Endothelial cell of hepatic sinusoid (primary cell): ENCODE measurements at regions not wholly inside any gene's neighbourhood (a gene's known extent, or its start where the extent isn't known, plus 50 kb on each side); places are given as distances from the start of the nearest gene placed in this dataset.

Source experiments
- in situ Hi-C: cut with HindIII; loops from 2 replicates; pipeline ENCODE4 v1.10.0; 2017; ENCODE audit warnings: low sequenced_read_pairs

DNA sequence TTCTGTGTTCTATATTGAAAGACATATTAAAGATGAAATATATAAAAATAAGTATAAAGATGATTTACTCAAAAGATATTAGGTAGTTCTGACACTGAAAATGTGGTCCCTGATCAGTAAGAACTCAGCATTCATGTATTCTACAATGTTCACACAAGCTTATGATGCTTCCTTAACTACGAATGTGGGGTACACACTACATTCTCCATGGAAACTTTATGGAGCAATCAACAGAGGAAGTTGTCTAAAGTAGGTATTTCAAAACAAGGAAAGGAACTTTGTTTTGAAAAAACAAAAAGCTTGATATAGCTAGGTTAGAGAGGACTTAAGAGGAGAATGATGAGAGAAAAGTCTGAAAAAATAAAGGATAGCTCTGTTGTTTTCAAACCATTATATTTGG, 119.7 kb upstream of the RGS18 start:
- in situ Hi-C loops = no loop called here

DNA sequence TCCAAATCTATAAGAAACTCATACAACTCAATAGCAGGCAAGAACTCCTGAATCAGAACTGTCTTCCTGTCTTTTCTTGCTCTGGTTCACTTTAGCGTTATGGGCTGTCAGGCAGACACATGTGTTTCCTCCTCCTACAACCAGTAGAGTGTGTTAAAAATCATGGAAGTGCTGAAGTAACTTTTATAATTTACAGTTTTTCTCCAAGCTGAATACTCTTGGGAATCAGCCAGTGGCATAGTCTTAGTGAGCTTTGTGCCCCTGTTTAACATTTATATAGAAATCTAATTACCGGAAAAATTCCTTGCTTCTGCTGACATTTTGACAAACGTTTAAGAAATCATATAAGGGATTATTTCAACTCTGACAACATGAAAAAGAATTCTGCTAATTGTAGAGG, 113.1 kb upstream of the RGS18 start:
- in situ Hi-C loops = no loop called here

DNA sequence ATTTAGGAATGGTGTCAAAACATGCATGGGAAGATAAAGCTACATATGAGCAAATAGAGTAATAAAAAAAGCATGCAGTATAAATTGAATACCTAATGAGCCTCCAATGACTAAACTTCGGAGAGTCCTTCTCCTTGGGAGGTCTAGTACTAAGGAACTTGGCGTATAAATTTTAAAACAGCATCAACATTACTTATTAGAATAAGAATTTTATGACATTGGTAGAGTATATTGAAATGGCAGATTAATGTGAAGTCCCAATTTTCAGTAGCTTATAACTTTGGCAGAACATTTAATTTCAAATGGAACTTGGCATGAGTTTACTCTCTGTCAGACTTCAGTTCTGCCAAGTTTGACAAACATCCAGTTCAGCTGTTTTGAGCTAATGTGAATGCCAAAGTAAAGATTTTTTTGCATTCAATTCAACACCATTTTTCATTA, 104.7 kb upstream of the RGS18 start:
- in situ Hi-C loops = no loop called here

DNA sequence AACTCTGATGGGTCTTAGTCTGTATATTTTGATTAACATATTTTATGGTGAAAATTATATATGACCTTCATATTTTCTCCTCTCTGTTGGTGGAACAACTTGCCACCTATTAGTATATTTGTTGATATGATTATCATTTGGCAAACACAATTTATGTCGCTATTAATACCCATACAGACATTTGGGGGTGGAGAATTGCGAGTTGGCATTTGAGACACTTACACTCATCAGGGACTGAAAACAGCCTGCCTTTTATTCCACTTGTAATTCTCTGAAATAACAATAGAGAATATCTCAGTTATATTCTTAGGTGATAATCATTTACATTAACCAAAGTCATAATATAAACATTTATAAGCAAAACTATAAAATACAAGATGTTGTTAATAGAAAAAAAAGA, 100.5 kb upstream of the RGS18 start:
- in situ Hi-C loops = no loop called here

DNA sequence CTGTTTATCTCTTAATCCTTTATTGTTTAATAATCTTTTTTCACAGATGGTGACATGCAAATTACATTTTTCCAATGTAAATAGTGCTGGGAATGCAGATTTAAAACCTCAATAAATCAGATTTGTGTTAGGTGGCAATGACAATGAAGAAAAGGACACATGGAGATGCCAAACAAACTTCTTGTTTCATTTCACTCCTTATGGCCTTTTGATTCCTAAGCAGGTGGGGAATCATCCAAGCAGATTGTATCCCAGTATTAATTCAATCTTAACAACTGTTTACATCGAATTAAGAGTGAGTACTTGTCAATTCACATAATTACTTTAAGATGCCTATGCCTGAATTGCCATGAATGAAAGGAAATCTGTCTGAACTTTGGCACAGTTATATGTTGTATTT, 98.9 kb upstream of the RGS18 start:
- in situ Hi-C loops = no loop called here

DNA sequence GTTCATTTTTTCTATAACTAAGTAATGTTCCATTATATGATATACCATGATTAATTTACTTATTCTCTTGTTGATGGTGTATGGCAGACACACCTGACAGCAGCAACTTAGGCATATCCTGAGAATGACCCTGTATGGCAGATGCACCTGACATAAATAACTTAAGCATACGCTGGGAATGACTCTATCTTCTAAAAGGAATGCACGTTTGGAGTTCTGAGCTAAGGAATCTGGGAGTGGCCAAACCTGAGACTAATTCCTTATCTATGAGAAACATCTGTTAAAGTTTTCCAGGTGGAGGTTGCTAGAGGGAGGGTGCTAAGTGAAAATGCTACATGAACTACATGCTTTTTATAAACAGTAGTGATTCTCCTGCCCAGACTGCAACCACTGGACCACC, 96.7 kb upstream of the RGS18 start:
- in situ Hi-C loops = no loop called here

DNA sequence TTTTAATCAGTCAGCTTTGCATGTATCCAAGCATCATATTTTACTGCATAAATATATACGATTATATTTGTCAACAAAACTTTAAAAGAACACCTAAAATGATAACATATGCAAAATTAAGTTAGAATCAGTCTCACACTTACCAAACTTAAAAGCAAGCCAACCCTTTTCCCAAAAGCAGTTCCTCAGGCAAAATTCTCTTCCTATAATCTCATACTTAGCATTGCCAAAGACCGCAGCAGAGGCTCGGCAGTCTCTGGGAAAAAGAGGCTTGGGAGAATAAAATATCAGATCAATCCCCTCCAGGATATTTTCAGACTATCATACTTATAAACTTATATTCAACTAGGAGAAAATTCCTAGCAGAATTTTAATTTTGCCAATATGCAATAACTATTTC, 93.2 kb upstream of the RGS18 start:
- in situ Hi-C loops = no loop called here

DNA sequence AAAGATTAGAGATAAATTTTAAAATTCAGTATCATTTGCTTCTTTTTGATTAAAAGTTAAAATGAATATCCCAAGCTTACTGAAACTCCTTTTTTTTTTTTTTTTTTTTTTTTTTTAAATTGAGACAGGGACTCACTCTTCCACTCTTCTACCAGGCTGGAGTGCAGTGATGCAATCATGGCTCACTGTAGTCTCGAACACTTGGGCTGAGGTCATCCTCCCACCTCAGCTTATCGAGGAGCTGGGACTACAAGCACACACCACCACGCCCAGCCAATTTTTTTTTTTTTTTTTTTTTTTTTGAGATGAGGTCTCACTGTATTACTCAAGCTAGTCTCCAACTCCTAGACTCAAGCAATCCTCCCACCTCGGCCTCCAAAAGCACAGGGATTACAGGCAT, 92.1 kb upstream of the RGS18 start:
- in situ Hi-C loops = no loop called here

DNA sequence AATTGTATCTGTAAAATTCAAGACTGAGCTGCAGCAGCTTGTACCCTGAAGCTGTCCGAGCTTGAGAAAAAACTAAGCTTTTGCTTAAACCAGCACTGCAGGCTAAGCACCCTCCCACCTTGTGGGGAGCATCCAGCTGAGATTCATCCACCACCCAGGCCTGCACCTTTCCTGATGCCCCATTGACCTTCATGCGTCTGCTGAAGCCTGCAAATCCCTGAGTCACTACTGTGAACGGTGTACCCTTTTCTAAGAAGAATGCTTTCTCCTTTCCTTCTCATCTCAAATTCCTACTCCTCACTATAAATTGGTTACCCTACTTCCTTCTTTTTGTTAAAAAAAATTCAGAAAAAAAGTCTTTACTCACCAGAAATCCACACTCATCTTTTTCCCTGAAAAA, 90.9 kb upstream of the RGS18 start:
- in situ Hi-C loops = no loop called here

DNA sequence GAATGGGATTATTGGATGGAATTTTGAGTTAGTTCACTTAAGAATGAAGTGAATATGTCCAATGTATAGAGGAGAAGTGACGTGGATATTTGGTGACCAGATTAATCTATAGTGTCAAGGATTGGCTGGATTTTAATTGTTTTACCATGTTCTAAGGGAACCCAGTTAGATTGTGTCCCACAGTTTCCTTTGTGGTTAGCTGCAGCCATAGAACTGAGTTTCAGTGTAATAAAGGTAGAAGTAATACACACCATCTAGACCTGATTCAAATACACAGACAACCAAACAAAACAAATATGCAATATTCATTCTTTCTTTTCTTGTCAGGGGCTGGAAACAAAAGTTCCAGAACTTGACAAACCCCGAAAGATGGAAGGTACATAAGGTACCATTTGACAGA, 88.0 kb upstream of the RGS18 start:
- in situ Hi-C loops = no loop called here

DNA sequence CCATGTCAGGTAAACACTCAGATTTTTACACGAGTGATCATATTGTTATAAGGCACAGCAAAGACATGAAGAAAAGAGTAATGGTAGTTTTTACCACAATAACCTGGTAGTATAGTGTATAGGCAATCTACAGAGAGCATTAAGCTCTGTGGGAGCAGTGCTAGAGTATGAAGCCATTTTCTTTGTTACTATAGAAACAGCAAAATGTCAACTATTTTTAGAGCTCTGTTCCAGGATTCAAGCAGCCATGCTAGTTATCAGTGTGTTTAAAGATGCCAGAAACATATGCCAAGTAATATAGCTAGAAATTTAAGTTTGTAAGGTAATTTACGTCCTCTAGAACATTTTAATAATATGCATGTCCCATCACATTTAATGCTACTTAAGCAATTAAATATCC, 77.6 kb upstream of the RGS18 start:
- in situ Hi-C loops = no loop called here

DNA sequence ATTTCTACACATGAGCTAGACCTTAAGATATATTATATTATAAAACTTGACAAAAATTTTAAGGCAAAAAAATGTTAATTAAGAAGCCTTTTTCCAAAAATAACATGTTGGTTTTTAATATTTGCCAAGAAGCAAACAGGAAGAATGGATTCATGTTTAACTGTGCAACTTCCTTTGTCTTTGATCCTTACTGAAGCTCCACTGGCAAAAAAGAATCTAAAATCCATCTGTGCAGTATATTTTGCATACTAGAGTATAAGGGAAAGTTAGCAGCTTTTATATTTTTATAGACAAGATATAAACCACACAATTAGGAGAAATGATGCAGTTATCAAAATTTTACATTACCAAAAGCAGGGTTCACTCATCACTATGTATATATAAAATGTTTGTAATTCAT, 76.9 kb upstream of the RGS18 start:
- in situ Hi-C loops = no loop called here

DNA sequence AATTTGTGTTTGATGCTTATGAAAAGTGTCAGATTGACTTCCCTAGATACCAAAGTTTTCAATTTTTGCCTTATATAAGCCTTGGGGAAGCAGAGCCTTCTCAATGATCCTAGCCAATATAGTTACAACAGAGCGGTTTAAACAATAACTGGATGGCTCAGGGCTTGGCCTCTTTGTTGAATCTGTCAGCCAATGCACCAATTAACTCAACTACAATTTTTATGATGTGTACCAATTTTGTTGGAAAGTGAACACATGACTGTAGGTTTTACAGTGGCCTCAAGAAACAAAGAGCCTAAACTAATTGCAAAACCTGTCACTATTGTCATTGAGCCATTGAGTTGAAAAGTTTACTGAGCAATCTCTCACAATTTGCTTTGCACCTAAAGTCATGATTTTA, 71.6 kb upstream of the RGS18 start:
- in situ Hi-C loops = no loop called here

DNA sequence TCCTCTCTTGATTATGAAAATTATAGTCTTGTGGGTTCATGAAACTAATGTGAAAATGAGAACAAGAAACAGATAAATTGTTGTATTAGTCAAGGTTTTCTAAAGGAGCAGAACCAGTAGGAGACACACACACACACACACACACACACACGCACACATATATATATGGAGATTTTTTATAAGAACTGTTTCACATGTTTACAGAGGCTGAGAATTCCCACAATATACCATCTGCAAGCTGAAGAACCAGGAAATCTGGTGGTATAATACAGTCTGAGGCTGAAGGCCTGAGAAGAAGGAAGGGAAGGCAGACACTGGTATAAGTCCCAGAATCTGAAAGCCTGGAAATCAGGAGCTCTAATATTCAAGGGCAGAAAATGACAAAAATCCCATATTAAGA, 70.9 kb upstream of the RGS18 start:
- in situ Hi-C loops = no loop called here

DNA sequence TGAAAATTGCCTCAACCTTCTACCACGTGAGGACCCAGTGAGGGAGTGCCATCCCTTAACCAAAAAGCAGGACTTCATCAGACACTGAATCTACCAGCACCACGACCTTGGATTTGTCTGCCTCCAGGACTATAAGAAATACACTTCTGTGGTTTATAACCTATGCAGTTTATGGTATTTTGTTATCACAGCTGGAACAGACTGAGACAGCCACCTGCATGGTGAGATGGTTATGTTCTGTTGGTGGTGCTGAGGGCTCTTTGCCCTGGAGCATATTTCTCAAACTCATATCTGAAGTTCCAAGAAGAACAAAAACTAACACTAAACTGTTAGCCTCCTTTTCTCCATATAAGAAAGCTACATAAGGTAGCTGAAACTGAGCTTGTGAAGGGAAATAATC, 69.8 kb upstream of the RGS18 start:
- in situ Hi-C loops = no loop called here

DNA sequence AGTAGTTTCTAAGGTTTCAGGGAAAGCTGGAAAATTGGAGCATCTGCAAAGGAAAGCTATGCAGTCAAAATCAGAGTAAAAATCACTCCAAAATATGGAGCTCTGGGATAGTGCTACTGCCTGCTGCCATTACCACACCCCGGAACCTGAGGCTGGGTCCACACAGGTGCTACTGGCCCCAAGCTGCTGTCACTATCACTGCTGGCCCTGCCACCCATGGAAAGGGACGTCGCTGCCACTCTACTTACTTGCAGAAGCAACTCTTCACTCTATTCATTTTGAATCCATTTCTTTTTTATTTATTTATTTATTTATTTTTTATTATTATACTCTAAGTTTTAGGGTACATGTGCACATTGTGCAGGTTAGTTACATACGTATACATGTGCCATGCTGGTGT, 60.3 kb upstream of the RGS18 start:
- in situ Hi-C loops = no loop called here

DNA sequence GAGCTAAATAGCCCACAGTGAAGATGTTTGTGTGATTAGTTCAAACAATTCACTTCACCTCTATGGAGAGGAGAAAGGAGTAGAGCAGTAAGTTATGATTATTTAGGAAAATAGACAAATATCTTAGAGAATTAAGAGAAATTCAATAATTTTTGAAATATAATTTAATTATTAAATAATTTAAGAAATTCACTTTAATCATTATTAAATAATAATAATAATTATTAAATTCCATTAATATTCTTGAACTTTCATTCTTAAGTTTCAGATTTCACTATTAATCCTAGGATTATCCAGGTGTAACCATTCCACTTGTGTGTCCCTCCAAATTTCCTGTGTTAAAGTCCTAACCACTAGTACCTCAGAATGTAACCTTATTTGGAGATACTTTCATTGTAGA, 58.9 kb upstream of the RGS18 start:
- in situ Hi-C loops = no loop called here

DNA sequence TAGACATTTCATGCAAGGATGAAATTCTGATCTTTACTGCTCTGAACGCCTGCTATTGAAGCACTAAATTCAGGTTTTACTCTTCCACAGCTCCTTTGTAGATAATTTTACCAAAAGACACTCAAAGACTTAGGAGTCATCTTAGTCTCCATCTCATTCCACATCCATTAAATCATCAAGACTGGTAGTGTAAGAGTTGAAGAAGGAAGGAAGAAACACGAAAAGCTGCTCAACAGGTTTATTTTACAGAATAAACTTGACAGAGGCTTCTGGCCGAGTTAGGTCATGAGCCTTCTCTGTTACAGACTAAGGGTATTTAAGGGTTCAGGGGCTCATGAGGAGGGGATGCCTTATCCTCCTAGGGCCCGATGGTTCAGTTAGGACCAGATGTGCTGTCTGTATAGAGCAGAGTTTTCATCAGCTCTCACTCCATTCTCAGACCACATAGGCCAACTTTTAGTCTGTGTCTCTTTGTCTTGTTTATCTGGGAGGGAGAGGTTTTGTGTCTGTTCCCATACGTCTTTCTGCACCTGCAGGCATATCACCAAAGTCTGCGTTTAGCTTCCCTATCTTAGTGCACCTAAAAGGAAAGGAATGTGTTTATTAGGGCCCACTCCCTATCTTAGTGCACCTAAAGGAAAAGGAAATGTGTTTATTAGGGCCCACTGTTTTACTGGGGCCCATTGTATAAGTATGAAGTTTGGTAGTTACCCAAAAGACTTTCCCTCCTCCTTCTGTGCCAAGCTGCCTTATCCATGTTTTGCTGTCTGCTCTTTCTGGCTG, 57.4 kb upstream of the RGS18 start:
- in situ Hi-C loops = no loop called here

DNA sequence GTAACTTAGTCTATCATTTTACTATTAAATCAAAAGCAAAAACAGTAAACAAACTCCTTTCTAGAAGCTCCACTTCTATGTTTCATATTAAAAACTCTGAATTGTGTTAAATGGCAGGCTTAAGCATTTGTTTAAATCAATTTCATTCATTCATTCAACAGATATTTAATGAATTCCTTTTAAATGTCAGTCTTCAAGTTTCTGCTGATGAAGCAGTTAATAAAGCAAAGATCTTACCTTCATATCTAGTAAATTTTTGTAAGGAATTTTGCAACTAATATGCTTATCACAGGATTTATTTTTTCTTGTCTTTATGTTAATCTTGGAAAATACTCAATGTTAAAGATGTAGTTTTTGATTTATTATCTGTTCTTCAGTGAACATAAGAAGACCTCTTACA, 54.1 kb upstream of the RGS18 start:
- in situ Hi-C loops = no loop called here

DNA sequence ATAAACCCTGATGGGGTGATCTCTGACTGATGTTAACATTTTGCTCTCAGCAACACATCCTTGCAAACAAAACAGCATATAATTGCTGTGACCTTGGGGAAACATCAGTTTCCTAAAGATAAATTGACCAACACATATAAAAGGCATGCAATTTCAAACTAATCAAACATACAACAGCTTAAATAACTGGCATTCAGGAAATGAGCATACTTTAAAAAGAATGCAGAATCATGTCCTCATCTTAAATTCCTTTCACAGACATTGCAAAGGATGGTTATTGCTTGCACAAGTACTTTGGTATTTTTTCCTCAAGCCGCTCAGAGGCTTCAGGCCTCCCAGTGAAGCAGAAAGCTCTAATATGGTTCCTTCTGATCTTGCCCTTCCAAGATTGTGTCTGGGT, 53.4 kb upstream of the RGS18 start:
- in situ Hi-C loops = no loop called here

DNA sequence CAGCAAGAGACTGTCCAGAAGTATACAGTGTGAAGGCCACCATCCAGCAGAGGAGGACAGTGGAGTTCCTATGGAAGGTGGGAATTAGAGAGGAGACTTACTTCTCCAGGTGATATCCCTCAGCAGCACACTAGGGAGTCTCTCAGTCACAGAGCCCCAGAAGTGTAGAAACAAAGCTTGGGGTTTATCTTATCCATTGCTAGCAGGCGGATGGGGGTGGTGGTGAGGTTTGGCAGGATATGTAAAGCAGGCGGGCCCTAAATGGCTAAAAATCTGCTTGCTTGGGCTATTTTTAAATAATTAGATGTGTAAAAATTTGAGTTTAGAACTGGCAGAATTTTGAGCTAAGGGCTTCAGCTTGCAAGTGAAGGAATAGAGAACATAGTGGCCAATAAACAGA, 50.1 kb upstream of the RGS18 start:
- in situ Hi-C loops = no loop called here
